ENCODE measurements at regions not wholly inside any gene's neighbourhood (a gene's known extent, or its start where the extent isn't known, plus 50 kb on each side); places are given as distances from the start of the nearest gene placed in this dataset.
"Not testable (repeated sequence)": the region's sequence is repeated elsewhere in the genome, so short reads cannot be mapped to it uniquely, and the experiment has no call there.

DNA sequence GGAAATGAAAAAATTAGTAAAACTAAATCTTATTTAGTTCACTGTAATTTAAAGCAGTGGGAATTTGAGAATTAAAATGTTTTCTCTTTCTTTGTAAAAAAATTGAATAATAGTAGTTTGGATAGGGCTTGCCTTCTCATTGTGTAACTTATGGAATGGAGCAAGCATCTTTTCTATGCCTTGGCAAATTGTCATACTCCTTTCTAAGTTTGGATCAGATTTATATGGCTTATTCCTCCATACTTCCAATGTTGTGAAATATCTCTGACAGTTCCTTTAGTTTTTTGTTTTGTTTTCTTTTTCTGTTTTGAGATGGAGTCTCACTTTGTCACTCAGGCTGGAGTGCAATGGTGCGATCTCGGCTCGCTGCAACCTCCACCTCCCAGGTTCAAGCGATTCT is 176.4 kb downstream of the SAMD5 start:
- TF ChIP-seq, protein P1, sequence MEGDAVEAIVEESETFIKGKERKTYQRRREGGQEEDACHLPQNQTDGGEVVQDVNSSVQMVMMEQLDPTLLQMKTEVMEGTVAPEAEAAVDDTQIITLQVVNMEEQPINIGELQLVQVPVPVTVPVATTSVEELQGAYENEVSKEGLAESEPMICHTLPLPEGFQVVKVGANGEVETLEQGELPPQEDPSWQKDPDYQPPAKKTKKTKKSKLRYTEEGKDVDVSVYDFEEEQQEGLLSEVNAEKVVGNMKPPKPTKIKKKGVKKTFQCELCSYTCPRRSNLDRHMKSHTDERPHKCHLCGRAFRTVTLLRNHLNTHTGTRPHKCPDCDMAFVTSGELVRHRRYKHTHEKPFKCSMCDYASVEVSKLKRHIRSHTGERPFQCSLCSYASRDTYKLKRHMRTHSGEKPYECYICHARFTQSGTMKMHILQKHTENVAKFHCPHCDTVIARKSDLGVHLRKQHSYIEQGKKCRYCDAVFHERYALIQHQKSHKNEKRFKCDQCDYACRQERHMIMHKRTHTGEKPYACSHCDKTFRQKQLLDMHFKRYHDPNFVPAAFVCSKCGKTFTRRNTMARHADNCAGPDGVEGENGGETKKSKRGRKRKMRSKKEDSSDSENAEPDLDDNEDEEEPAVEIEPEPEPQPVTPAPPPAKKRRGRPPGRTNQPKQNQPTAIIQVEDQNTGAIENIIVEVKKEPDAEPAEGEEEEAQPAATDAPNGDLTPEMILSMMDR (IDR thresholded peaks at IDR 0.05; ENCODE audit: insufficient read depth, low read length, severe bottlenecking), result no peak
- no peaks in the 10 kb centered on the region for H3K36me3 ChIP-seq (ENCODE audit: control insufficient read depth, insufficient read depth, low read length)
- DNase-seq (ENCODE audit: low read depth) (no peak), FAIRE-seq (no peak)
- H3K27me3 ChIP-seq (ENCODE audit: control insufficient read depth, insufficient read depth, low read length), result no peaks in the 10 kb centered on the region
- H3K4me3 ChIP-seq (ENCODE audit: low read depth, low read length), result no peak overlapping the region

DNA sequence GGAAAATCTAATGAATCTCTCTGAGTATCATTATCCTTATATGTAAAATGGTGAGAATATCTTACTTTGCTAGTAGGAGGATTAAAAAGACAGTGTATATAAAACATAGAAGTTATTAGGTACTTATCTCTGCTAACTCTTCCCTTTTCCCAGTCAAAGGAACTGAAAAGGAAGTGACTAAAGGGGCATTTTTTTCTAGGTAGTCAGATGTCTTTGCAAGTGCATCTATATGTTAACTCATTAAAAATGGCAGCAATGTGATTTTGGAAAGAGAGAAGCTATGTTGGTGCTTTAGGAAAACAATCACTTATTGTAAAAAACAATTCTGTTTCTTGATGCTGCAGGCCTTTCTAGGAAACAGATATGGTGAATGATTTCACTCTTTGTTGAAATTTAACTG is 180.9 kb downstream of the SAMD5 start:
- no peak for FAIRE-seq
- Histone ChIP-seq H3K36me3 (ENCODE audit: control insufficient read depth, insufficient read depth, low read length) (no peaks in the 10 kb centered on the region), H3K27me3 (ENCODE audit: control insufficient read depth, insufficient read depth, low read length) (no peaks in the 10 kb centered on the region), H3K4me3 (ENCODE audit: low read depth, low read length) (no peak overlapping the region)
- TF ChIP-seq, protein P1 (IDR thresholded peaks at IDR 0.05; ENCODE audit: insufficient read depth, low read length, severe bottlenecking), result no peak
- DNase-seq (ENCODE audit: low read depth), result peak; percentile 61

DNA sequence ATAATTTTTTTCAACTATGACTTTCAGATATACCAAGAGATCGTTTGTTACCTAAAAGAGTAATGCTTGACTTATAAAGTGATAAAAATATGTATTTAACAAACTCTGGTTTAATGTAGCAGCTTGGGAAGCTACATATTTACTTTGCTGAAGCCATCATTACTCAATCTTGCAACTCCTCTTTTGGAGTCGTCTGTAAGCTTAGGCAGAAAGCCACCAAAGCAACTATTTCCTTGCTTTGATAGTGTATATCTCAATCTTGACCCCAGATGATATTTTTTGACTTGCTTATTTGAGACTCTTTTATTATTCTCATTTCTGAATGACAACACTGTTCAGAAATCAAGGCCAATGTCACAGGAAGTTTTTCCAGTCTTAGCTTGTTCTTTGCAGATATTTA is 183.0 kb downstream of the SAMD5 start:
- TF ChIP-seq, protein P1 (IDR thresholded peaks at IDR 0.05; ENCODE audit: insufficient read depth, low read length, severe bottlenecking), result no peak
- Histone ChIP-seq H3K4me3 (ENCODE audit: low read depth, low read length) (no peak overlapping the region), H3K36me3 (ENCODE audit: control insufficient read depth, insufficient read depth, low read length) (no peaks in the 10 kb centered on the region), H3K27me3 (ENCODE audit: control insufficient read depth, insufficient read depth, low read length) (no peaks in the 10 kb centered on the region)
- no peak for DNase-seq (ENCODE audit: low read depth)
- FAIRE-seq, result no peak

DNA sequence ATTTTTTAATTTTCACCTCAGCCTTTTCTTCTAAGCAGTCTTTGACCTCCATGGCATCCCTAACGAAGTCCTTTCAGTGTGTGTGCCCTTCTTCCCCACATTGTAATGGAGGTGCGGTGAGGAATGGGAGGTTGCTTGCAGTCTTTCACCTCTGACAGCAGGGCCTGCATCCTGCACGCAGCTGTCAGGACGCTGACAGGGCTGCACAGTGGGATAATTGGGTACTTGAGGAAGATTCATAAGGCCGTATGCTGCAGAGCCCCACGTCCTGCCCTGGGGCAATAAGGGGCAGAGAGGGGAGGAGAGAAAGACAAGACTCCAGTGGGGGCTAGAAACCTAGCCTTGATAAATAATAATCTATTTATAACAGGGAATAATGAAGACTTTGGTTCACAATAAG is 184.7 kb downstream of the SAMD5 start:
- TF ChIP-seq, protein P1 (IDR thresholded peaks at IDR 0.05; ENCODE audit: insufficient read depth, low read length, severe bottlenecking), result no peak
- FAIRE-seq, result no peak
- H3K4me3 ChIP-seq (ENCODE audit: low read depth, low read length), result no peak overlapping the region
- DNase-seq (ENCODE audit: low read depth), result no peak
- no peaks in the 10 kb centered on the region for H3K27me3 ChIP-seq (ENCODE audit: control insufficient read depth, insufficient read depth, low read length)
- no peaks in the 10 kb centered on the region for H3K36me3 ChIP-seq (ENCODE audit: control insufficient read depth, insufficient read depth, low read length)

DNA sequence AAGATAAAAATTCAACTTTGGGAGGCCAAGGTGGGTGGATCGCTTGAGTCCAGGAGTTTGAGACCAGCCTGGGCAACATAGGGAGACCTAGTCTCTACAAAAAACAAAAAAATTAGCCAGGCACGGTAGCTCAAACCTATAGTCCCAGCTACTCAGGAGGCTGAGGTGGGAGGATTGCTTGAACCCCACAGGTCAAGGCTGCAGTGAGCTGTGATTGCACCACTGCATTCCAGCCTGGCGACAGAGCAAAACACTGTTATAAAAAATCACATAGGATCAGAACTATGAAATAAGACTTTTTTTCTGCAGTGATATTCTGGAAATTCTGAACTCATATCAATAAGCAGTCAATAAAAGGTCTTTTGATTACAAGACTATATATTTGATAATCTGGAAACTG is 186.1 kb downstream of the SAMD5 start:
- H3K36me3 ChIP-seq (ENCODE audit: control insufficient read depth, insufficient read depth, low read length); FAIRE-seq; H3K4me3 ChIP-seq (ENCODE audit: low read depth, low read length); H3K27me3 ChIP-seq (ENCODE audit: control insufficient read depth, insufficient read depth, low read length); DNase-seq (ENCODE audit: low read depth): not testable (repeated sequence)

DNA sequence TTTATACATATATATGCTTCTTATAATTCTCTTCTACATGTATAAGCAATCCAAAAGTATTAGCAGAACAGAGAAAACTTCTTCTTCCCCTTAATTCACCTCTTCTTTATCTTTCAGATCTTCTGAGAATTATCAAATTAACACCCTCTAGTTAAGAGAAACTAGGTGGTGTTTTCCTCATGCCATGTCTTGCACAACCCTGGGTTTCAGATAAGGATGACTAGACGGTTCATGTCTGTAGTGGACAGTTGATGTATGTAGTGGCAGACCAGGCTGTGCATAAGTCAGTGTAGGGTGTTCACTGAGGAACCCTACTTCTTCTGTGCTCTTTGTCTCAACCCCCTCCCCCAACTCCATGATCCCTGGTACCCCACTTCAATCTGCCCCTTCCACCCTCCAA is 187.3 kb downstream of the SAMD5 start:
- DNase-seq (ENCODE audit: low read depth) (peak; percentile 64), FAIRE-seq (no peak)
- TF ChIP-seq, protein P1 (IDR thresholded peaks at IDR 0.05; ENCODE audit: insufficient read depth, low read length, severe bottlenecking), result no peak
- Histone ChIP-seq H3K27me3 (ENCODE audit: control insufficient read depth, insufficient read depth, low read length) (no peaks in the 10 kb centered on the region), H3K36me3 (ENCODE audit: control insufficient read depth, insufficient read depth, low read length) (no peaks in the 10 kb centered on the region), H3K4me3 (ENCODE audit: low read depth, low read length) (no peak overlapping the region)

All from bronchial epithelial cell (primary cell).